Adrenal gland (tissue), 9 donors: ENCODE measurements at regions not wholly inside any gene's neighbourhood (a gene's known extent, or its start where the extent isn't known, plus 50 kb on each side); places are given as distances from the start of the nearest gene placed in this dataset.

Experiments
- DNase-seq, 7 donors: peaks; one replicate each; pipeline ENCODE4 v3.0.0-alpha.2; 2019 to 2020
- H3K27ac ChIP-seq, 5 donors: fragments of 200-600 bp; sonication (generic) in 4 of 5; 1 replicate in 3 of 5; 2 replicates in 2 of 5; pipeline versions ENCODE4 v1.5.1 to v1.8.0; 2016 to 2020; ENCODE audit warnings: mild to moderate bottlenecking in 1 of 5
- H3K27me3 ChIP-seq: fragments of 200-600 bp; 2 replicates; pipeline ENCODE4 v1.8.0; 2021
- H3K36me3 ChIP-seq, 2 donors: fragments of 200-600 bp; replicated peaks in 1 of 2; 1 replicate in 1 of 2; 2 replicates in 1 of 2; pipeline versions ENCODE4 v1.5.1 to v1.8.0; 2018 to 2022
- H3K4me1 ChIP-seq, 2 donors: fragments of 200-600 bp; replicated peaks in 1 of 2; 1 replicate in 1 of 2; 2 replicates in 1 of 2; pipeline versions ENCODE4 v1.5.1 to v1.8.0; 2018 to 2021
- H3K4me3 ChIP-seq, 4 donors: fragments of 200-600 bp; sonication (generic) in 3 of 4; one replicate each; pipeline ENCODE4 v1.5.1; 2016 to 2018
- H3K9me3 ChIP-seq, 3 donors: fragments of 200-600 bp; sonication (generic) in 1 of 3; replicated peaks in 1 of 3; 1 replicate in 2 of 3; 2 replicates in 1 of 3; pipeline versions ENCODE4 v1.5.1 to v1.8.0; 2016 to 2021
- CTCF ChIP-seq, 6 experiments: fragments of 450-650 bp in 4 of 6; fragments of 200-600 bp in 2 of 6; sonication (generic) in 1 of 6; IDR thresholded peaks; 1 replicate in 5 of 6; 2 replicates in 1 of 6; pipeline versions ENCODE4 v1.5.1 to v1.8.0; 2016 to 2021; ENCODE audit warnings: antibody characterized with exemption in 6 of 6, mild to moderate bottlenecking in 2 of 6, moderate library complexity in 1 of 6
- POLR2A ChIP-seq, 2 donors: fragments of 450-650 bp; IDR thresholded peaks; one replicate each; pipeline ENCODE4 v1.6.1; 2017; ENCODE audit warnings: antibody characterized with exemption in 2 of 2, mild to moderate bottlenecking in 2 of 2, moderate library complexity in 1 of 2
- WGBS, 4 donors: extraction: QIAGEN DNeasy Blood & Tissue Kit in 2 of 4; methylation state at CpG; one replicate each; pipeline versions ENCODE4 v1.1.5 to v1.1.7; 2013 to 2017; 5-methylcytosine and 5-hydroxymethylcytosine counted together
- intact Hi-C, 2 donors: fragments of 100-400 bp; cut with DNase I; formaldehyde crosslinking; loops; one replicate each; pipeline versions ENCODE4 v1.14.1 to v1.15.0; 2022 to 2023
- donor health status: healthy with polysubstance abuse.
- donor health status: Bipolar disorder and iron deficiency.
- donor health status: DM: yes; HTN: yes; CAD: no.
- donor health status: DM: no; HTN: no; CAD: no.
- donor health status: DM: no; HTN: no; CAD: no.

GRCh38 chr15:38920966-38921365, 356.4 kb upstream of the RASGRP1 start:
- Histone ChIP-seq H3K36me3 (no peaks in the 10 kb centered on the region), H3K4me3 (no peak overlapping the region), H3K9me3 (peaks cover 0 to 4% (median 0%) of the 10 kb centered on the region in 3 donors), H3K4me1 (no peaks in the 10 kb centered on the region), H3K27ac (no peak overlapping the region), H3K27me3 (no peaks in the 10 kb centered on the region)
- no peak for DNase-seq
- intact Hi-C loops = no loop called here
- TF ChIP-seq POLR2A (IDR thresholded peaks at IDR 0.05) (no peak), CTCF (IDR thresholded peaks at IDR 0.05) (no peak)
- 91 to 97% (median 95%) methylated on average over 2 of the region's 2 CpGs for WGBS, 4 donors

- no peak for DNase-seq
- Histone ChIP-seq H3K27ac (no peak overlapping the region), H3K36me3 (no peaks in the 10 kb centered on the region), H3K4me3 (no peak overlapping the region), H3K4me1 (no peaks in the 10 kb centered on the region), H3K9me3 (peaks cover 0 to 4% (median 0%) of the 10 kb centered on the region in 3 donors), H3K27me3 (no peaks in the 10 kb centered on the region)
- 37 to 47% (median 43%) methylated on average over 2 of the region's 2 CpGs for WGBS, 4 donors
- TF ChIP-seq CTCF (IDR thresholded peaks at IDR 0.05) (no peak), POLR2A (IDR thresholded peaks at IDR 0.05) (no peak)
- intact Hi-C loops = no loop called here
Observed at GRCh38 chr15:38921471-38921870, 356.9 kb upstream of the RASGRP1 start.

DNA sequence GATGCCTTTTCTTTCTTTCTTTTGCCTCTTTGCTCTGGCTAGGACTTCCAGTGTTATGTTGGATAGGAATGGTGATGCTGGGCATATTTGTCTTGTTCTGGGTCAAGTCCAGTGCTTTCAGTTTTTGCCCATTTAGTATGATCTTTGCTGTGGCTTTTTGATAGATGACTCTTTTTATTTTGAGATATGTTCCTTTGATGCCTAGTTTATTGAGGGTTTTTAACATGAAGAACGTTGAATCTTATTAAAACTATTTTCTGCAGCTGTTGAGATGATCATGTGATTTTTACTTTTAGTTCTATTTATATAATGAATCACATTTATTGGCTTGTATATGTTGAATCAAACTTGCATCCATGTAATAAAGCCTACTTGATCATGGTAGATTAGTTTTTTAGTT, 363.8 kb upstream of the RASGRP1 start:
- Histone ChIP-seq H3K27me3 (no peaks in the 10 kb centered on the region), H3K9me3 (no peaks in the 10 kb centered on the region), H3K4me3 (no peak overlapping the region), H3K4me1 (no peaks in the 10 kb centered on the region), H3K36me3 (no peaks in the 10 kb centered on the region), H3K27ac (no peak overlapping the region)
- TF ChIP-seq POLR2A (IDR thresholded peaks at IDR 0.05) (no peak), CTCF (IDR thresholded peaks at IDR 0.05) (no peak)
- no peak for DNase-seq
- intact Hi-C loops = no loop called here
- 50 to 65% (median 53%) methylated on average over 1 of the region's 1 CpG for WGBS, 4 donors

GRCh38 chr15:38930851-38931572, 366.4 kb upstream of the RASGRP1 start:
- Histone ChIP-seq H3K9me3 (no peaks in the 10 kb centered on the region), H3K27me3 (no peaks in the 10 kb centered on the region), H3K36me3 (no peaks in the 10 kb centered on the region), H3K4me1 (no peaks in the 10 kb centered on the region), H3K27ac (no peak overlapping the region), H3K4me3 (no peak overlapping the region)
- intact Hi-C loops = no loop called here
- TF ChIP-seq CTCF (IDR thresholded peaks at IDR 0.05) (no peak), POLR2A (IDR thresholded peaks at IDR 0.05) (no peak)
- 88 to 92% (median 91%) methylated on average over 9 of the region's 9 CpGs for WGBS, 4 donors
- DNase-seq = no peak
